ES-I3 (cell line): ENCODE measurements at regions not wholly inside any gene's neighbourhood (a gene's known extent, or its start where the extent isn't known, plus 50 kb on each side); places are given as distances from the start of the nearest gene placed in this dataset.
"Not testable (repeated sequence)": the region's sequence is repeated elsewhere in the genome, so short reads cannot be mapped to it uniquely, and the experiment has no call there.

ENCODE experiments used
- H3K36me3 ChIP-seq: 2 replicates; pipeline ENCODE4 v1.6.1; 2013; ENCODE audit warnings: mild to moderate bottlenecking, low read length, control low read depth, moderate library complexity; ENCODE audit not compliant: insufficient read depth
- H3K4me1 ChIP-seq: 2 replicates; pipeline ENCODE4 v1.6.1; 2013; ENCODE audit warnings: mild to moderate bottlenecking, control low read depth, low read length; ENCODE audit not compliant: insufficient read depth
- H3K9ac ChIP-seq: 2 replicates; pipeline ENCODE4 v1.6.1; 2013; ENCODE audit warnings: low read depth, mild to moderate bottlenecking, low read length, moderate library complexity
- H3K9me3 ChIP-seq: 2 replicates; pipeline ENCODE4 v1.6.1; 2013; ENCODE audit warnings: mild to moderate bottlenecking, low read length, moderate library complexity; ENCODE audit not compliant: control insufficient read depth, insufficient read depth

DNA sequence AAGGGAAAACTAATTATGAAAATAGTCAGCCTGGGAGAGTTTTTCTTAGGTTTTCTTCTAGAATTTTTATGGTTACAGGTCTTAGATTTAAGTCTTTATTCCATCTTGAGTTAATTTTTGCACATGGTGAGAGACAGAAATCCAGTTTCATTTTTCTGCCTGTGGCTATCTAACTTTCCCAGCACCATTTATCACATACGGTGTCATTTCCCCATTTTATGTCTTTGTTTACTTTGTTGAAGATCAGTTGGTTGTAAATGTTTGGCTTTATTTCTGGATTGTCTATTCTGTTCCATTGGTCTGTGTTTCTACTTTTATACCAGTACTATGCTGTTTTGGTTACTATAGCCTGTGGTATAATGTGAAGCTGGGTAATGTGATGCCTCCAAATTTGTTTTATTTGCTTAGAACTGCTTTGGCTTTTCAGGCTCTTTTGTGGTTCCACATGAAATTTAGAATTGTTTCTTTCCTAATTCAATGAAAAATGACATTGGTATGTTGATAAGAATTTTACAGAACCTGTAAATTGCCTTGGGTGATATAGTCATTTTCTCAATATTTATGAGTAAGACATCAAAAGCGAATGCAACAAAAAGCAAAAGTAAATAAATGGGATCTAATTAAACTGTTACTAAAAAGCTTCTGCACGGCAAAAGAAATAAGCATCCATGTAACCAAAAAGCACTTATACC is 146.1 kb upstream of the NOL4 start:
- H3K4me1 ChIP-seq, result no peaks in the 10 kb centered on the region
- H3K9me3 ChIP-seq, result no peaks in the 10 kb centered on the region
- H3K36me3 ChIP-seq, result no peaks in the 10 kb centered on the region
- no peak overlapping the region for H3K9ac ChIP-seq

DNA sequence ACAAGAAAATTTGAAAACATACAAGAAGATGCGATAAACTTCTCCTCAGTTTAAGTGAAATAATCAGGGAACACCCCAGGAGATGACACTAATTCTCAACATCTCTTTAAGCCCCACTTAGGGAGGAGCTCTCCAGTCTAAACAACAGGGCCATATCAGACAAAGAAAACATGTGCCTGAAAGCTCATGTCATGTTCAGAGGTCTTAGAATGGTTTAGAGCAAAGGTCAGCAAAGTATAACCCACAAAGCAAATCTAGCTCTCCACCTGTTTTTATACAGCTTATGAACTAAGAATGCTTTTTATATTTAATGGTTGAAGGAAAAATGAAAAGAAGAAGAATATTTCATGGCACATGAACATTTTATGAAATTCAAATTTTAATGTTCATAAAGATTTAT is 155.6 kb upstream of the NOL4 start:
- no peaks in the 10 kb centered on the region for H3K4me1 ChIP-seq
- H3K36me3 ChIP-seq, result no peaks in the 10 kb centered on the region; the same call in 1 of the 2 replicates
- H3K9ac ChIP-seq, result no peak overlapping the region
- H3K9me3 ChIP-seq, result no peaks in the 10 kb centered on the region

DNA sequence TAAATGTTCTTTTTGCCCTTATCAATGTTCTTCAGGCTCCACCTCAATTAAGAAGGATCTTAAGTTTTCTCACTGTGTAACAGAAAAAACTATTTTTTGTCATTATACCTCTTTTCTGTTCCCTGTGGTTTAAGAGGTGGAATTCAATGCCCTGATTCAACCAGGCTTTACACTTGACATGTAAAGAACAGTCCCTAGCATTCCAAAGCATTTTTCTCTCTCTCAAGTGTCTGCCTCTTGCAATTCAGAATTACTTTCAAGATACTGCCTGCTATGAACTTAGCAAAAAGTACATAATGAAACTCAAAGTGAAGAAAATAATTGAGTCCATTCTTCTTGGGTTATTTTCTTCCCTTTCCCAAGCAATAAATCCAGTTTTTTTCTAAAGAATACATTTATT is 160.6 kb upstream of the NOL4 start:
- Histone ChIP-seq H3K36me3 (no peaks in the 10 kb centered on the region), H3K4me1 (no peaks in the 10 kb centered on the region), H3K9ac (no peak overlapping the region), H3K9me3 (no peaks in the 10 kb centered on the region)

DNA sequence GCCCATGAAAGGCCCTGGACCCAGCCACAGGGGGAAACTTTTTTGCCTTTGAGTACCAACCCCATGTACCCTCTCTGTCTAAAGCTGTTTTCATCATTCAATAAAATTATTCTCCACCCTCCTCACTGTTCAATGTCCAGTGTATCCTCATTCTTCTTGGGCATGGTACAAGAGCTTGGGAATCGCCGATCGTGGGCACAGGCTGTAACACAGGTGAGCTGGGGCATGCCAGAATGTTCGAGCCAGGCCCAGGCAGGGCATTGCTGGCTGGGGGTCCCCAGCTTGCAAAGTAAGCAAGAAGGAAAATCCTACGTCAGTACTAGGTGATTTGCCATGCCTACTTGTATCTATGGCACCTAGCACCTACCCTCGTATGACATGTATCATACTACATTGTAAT is 162.1 kb upstream of the NOL4 start:
- Histone ChIP-seq H3K9ac (no peak overlapping the region), H3K9me3 (no peaks in the 10 kb centered on the region), H3K4me1 (no peaks in the 10 kb centered on the region), H3K36me3 (no peaks in the 10 kb centered on the region)

DNA sequence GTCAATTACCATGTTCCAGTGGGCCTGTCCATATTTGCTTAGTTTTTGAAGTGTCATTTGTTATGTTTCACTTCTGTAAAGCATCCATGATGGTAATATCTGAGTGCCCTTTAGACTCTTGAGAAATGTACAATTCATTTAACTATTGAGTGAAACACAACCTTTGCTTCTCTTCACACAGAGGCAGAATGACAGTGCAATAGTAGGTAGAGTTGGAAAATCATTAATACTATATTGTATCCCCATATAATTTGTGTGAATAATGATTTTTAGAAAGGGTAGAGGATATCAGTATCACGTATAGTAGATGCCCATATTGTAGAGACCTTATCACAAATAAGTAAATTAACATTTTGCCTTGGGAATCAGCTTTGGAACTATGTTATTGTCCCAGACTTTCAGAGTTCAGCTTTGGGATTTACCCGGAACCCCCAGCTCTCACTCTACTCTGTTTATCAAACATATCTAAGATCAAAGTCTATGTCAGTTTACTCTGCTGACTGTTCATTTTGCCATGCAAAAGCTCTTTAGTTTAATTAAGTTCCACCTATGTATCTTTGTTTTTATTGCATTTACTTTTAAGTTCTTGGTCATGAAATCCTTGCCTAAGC is 172.7 kb upstream of the NOL4 start:
- H3K4me1 ChIP-seq, result no peaks in the 10 kb centered on the region
- H3K36me3 ChIP-seq, result no peaks in the 10 kb centered on the region
- H3K9me3 ChIP-seq, result no peaks in the 10 kb centered on the region
- no peak overlapping the region for H3K9ac ChIP-seq

DNA sequence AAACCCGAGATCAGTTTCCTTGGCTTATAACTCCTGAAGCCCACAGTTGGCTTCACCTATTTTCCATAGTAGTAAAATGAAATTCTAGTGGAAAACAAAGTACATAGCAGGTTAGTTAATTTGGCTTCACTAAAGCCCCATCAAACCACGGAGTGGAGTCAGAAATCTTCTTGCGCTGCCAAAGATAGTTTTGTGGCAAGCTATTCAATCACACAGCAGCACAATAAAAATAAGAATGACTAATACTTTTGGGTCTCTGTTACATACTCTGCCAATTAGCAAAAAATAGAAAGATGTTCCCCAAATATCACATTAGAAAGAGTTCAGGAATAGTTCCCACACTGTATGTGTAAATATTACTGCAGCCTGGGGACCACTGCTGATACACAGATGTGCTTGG is 175.2 kb upstream of the NOL4 start:
- no peak overlapping the region for H3K9ac ChIP-seq
- no peaks in the 10 kb centered on the region for H3K9me3 ChIP-seq
- H3K36me3 ChIP-seq, result no peaks in the 10 kb centered on the region
- H3K4me1 ChIP-seq, result no peaks in the 10 kb centered on the region

DNA sequence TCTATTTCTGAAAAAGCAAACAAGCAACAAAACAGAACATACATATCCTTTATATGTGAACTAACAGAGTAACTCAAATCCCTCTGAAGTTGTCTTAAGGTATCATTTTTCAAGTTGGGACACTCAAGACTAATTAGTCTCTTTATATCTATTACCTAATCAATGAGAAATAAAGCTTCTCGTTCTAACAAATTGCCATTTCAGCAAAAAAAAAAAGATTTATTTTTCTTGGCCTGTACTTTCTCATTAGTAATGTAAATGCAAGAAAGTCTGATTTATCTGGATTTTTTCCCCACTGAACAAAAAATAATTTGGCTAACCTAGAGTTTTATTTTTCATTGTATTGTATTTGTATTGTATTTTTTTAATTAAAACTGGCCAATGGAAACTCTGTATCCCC is 176.1 kb upstream of the NOL4 start:
- Histone ChIP-seq H3K9me3 (no peaks in the 10 kb centered on the region), H3K36me3 (no peaks in the 10 kb centered on the region), H3K9ac (no peak overlapping the region), H3K4me1 (no peaks in the 10 kb centered on the region)

DNA sequence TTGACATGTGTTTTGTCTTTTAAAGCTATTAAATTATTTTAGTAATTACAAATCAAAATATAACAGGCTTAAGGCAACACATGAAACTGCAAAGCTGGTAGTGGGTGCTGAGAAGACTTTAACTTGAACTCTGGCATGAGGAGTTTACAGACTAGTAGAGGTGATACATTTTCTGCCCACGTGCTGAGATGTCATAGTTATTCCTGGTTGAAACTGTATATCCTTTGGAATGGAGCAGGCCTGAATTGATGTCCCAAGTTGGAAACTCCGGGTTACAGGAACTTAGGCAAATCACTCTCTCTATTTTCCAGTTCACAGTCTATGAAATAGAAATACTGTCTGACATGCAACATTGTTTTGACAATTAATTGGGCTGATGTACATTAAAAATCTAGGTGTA is 177.1 kb upstream of the NOL4 start:
- Histone ChIP-seq H3K36me3 (no peaks in the 10 kb centered on the region), H3K4me1 (no peaks in the 10 kb centered on the region)

DNA sequence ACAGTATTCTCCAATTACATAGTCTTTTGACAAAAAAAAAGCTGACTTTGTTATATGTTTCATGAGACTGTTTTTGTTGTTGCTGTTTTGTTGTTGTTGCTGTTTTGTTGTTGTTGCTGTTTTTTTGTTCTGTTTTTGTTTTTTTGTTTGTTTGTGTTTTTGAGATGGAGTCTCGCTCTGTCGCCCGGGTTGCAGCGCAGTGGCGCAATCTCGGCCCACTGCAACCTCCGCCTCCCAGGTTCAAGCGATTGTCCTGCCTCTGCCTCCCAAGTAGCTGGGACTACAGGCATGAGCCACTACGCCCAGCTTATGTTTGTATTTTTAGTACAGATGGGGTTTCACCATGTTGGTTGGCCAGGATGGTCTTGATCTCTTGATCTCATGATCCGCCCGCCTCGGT is 182.8 kb upstream of the NOL4 start:
- not testable (repeated sequence) for H3K4me1 ChIP-seq, H3K9ac ChIP-seq, H3K9me3 ChIP-seq, H3K36me3 ChIP-seq

More for the DNA sequence above, 177.1 kb upstream of the NOL4 start:
- Histone ChIP-seq H3K9ac (no peak overlapping the region), H3K9me3 (no peaks in the 10 kb centered on the region)

DNA sequence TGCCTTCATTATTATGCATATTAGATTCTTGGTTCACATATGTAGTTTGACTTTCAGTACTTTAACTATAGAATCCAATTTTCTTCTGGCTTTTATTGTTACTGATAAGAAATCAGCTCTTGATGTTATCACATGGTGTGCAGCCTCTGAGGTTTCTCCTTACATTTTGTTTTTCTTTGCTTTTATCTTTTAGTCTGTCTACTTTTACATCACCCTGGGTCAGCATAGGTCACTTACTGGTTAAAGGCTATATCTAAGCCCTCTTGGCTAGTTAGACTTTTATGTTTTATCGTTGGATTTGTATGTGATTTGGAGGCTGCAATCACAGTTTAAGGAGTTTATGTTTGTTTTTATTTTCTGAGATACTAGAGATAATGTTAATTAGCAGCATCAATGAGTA is 187.2 kb upstream of the NOL4 start:
- H3K4me1 ChIP-seq, result no peaks in the 10 kb centered on the region
- H3K9me3 ChIP-seq, result no peaks in the 10 kb centered on the region
- no peak overlapping the region for H3K9ac ChIP-seq
- no peaks in the 10 kb centered on the region for H3K36me3 ChIP-seq

DNA sequence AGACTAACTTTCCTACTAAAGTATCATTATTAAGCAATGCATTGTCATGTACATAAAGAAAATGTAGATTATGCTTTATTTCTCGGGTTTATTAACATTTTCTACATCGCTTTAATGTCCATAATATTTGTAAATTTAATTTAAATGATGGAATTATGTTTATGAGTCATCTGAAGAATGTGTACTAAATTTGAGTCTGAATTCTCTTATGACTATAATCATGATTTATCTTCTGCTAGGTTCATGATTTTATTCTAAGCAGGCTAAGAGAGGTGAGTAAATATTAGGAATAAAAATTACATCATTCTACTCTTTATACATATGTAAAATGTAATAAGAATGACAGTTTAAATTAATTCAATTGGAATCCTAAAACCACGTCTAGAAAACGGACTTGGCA is 206.3 kb upstream of the NOL4 start:
- Histone ChIP-seq H3K9ac (no peak overlapping the region), H3K36me3 (no peaks in the 10 kb centered on the region)

DNA sequence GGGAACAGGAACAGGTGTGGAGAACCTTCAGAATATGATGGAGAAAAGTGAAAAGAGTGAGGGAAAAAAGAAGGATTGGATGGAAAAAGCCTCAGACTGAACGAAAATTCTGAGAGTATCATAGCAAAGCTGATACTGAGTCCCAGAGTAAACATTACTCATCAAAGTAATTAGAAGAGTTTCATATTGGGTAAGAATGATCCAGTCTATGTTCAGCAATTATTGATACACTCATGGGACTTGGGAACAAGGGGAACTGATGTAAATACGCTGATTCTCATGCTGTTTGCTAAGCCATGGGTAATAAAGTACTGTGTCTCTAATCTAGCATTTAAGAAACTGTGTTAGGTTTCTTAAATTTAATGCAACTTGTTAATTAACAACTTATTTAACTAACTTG is 219.9 kb upstream of the NOL4 start:
- Histone ChIP-seq H3K4me1 (no peaks in the 10 kb centered on the region), H3K9me3 (no peaks in the 10 kb centered on the region; the same call in 1 of the 2 replicates), H3K36me3 (no peaks in the 10 kb centered on the region; the same call in 1 of the 2 replicates), H3K9ac (no peak overlapping the region)

More for the DNA sequence above, 206.3 kb upstream of the NOL4 start:
- Histone ChIP-seq H3K4me1 (peaks cover 9% of the 10 kb centered on the region; the same call in 1 of the 2 replicates), H3K9me3 (peaks cover 6% of the 10 kb centered on the region)

DNA sequence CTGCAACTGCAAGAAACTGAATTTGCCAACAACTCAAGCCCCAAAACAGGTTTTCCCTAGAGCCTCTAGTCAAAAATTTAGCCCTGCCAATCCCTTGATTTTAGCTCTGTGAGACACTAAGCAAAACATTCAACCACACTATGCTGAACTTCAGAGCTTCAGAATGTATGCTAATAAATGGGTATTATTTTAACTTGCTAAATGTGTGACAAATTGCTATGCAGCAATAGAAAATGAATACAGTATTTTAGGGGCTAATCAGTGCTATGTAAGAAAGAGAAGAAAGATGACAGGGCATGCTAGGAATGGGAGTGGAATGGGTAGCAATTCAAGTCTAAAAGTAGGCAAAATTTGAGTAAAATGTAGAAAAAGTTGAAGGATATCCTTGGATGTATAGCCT is 223.9 kb upstream of the NOL4 start:
- Histone ChIP-seq H3K4me1 (no peaks in the 10 kb centered on the region), H3K36me3 (no peaks in the 10 kb centered on the region), H3K9ac (no peak overlapping the region), H3K9me3 (no peaks in the 10 kb centered on the region)

DNA sequence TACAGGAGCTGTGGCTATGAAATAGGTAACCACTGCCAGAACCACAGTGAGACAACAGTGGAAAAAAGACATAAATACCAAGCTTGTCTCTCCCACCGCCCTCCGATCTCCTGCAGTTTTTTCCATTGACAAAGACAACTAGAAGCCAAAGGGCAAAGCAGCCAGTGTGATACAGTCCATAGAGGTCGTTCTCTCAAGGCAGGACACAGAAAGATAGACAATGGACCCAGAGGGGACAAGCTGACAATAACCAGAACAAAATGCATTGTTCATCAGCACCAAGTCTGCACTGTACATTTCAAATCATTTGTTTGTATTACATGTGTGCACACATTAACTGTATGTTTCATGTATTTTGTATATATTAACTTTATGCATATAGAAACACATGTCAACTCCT is 233.0 kb upstream of the NOL4 start:
- Histone ChIP-seq H3K4me1 (no peaks in the 10 kb centered on the region), H3K9me3 (no peaks in the 10 kb centered on the region; the same call in 1 of the 2 replicates), H3K9ac (no peak overlapping the region), H3K36me3 (no peaks in the 10 kb centered on the region)

DNA sequence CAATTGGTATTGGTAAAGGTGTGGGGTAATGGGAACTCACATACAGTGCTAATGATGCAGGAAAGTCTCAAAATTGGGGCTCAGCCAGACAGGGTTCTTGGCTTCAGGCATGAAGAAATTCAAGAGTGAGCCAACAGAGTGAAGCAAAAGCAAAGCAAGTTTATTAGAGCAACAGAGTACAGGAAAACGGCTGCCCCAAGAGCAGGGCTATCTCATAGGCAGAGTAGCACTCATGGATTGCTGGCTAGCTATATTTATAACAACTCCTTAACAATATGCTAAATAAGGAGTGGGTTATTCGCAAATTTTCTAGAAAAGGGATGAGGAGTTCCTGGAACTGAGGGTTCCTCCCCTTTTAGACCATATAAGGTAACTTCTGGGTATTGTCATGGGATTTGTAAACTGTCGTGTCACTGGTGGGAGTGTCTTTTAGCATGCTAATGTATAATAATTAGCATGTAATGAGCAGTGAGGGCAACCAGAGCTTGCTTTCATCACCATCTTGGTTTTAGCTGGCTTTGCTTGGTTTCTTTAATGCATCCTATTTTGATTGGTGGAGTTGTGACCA is 233.8 kb upstream of the NOL4 start:
- Histone ChIP-seq H3K9me3 (no peaks in the 10 kb centered on the region; the same call in 1 of the 2 replicates), H3K36me3 (no peaks in the 10 kb centered on the region), H3K9ac (no peak overlapping the region), H3K4me1 (no peaks in the 10 kb centered on the region)
